SU-DHL-6 (cell line): ENCODE measurements at regions not wholly inside any gene's neighbourhood (a gene's known extent, or its start where the extent isn't known, plus 50 kb on each side); places are given as distances from the start of the nearest gene placed in this dataset.
"Not testable (repeated sequence)": the region's sequence is repeated elsewhere in the genome, so short reads cannot be mapped to it uniquely, and the experiment has no call there.

Source experiments
- CTCF ChIP-seq: fragments of 200-600 bp; sonication (generic); IDR thresholded peaks from one replicate; pipeline ENCODE4 v1.5.1; 2017; ENCODE audit warnings: antibody characterized with exemption, mild to moderate bottlenecking, low read length, moderate library complexity; ENCODE audit not compliant: insufficient read depth, poor library complexity, severe bottlenecking
- EZH2phosphoT487 ChIP-seq: fragments of 200-600 bp; sonication (generic), shearing (Covaris generic); conservative IDR thresholded peaks from 2 replicates; pipeline ENCODE4 v1.6.1; 2018; ENCODE audit warnings: mild to moderate bottlenecking, antibody characterized with exemption, low read length, moderate library complexity, mixed read lengths

- TF ChIP-seq CTCF, EZH2phosphoT487: not testable (repeated sequence)
These were observed 70.5 kb upstream of the NBPF11 start for GRCh38 chr1:148222399-148223159.
